BJ (cell line): ENCODE measurements at regions not wholly inside any gene's neighbourhood (a gene's known extent, or its start where the extent isn't known, plus 50 kb on each side); places are given as distances from the start of the nearest gene placed in this dataset.
"Not testable (repeated sequence)": the region's sequence is repeated elsewhere in the genome, so short reads cannot be mapped to it uniquely, and the experiment has no call there.

ENCODE experiments used
- CTCF ChIA-PET: fragments of 350-600 bp; formaldehyde crosslinking; extraction: SDS; loops from one replicate; lab custom pipeline; 2021; ENCODE audit warnings: antibody characterized with exemption, inconsistent platforms; lab: Yijun Ruan, JAX
- POLR2A ChIA-PET: fragments of 300-600 bp; sonication (Branson Sonifier 250); formaldehyde crosslinking; extraction: SDS; loops from one replicate; lab custom pipeline; 2021; ENCODE audit warnings: antibody characterized with exemption; lab: Charles Lee
- DNase-seq: peaks from one replicate; pipeline ENCODE4 v3.0.0-alpha.2; 2011; ENCODE audit warnings: low read depth
- H3K27me3 ChIP-seq: 2 replicates; pipeline ENCODE4 v1.6.0; 2011; ENCODE audit warnings: low read length; ENCODE audit not compliant: control insufficient read depth, insufficient read depth
- H3K36me3 ChIP-seq: 2 replicates; pipeline ENCODE4 v1.5.1; 2011; ENCODE audit warnings: low read length; ENCODE audit not compliant: control insufficient read depth, insufficient read depth
- H3K4me3 ChIP-seq: 2 replicates; pipeline ENCODE4 v1.5.1; 2011; ENCODE audit warnings: low read depth, mild to moderate bottlenecking, control low read depth, low read length
- CTCF ChIP-seq: IDR thresholded peaks from 2 replicates; pipeline ENCODE4 v1.5.1; 2011; ENCODE audit warnings: low read depth, mild to moderate bottlenecking, control low read depth, inconsistent platforms, low read length, moderate library complexity; ENCODE audit not compliant: insufficient read depth

- no peak overlapping the region for H3K4me3 ChIP-seq
- DNase-seq: no peak
- ChIA-PET CTCF (no interaction called here), POLR2A (no interaction called here)
- TF ChIP-seq CTCF: no peak
- H3K36me3 ChIP-seq: no peaks in the 10 kb centered on the region
- no peaks in the 10 kb centered on the region for H3K27me3 ChIP-seq
Measured at GRCh38 chr11:107257710-107258109, 199.9 kb downstream of the CWF19L2 start.

GRCh38 chr11:107253661-107254060, 204.0 kb downstream of the CWF19L2 start:
- CTCF ChIA-PET: interaction anchor here (1.2 kb wide), 1 partner anchor 55 kb away, joined by 3 read pairs; no protein-coding TSS in a partner anchor
- H3K27me3 ChIP-seq, DNase-seq, POLR2A ChIA-PET, H3K36me3 ChIP-seq, H3K4me3 ChIP-seq: not testable (repeated sequence)

- no peaks in the 10 kb centered on the region for H3K36me3 ChIP-seq
- POLR2A ChIA-PET: no interaction called here
- DNase-seq: no peak
- no peak overlapping the region for H3K4me3 ChIP-seq
- CTCF ChIA-PET: interaction anchor here (1.2 kb wide), 1 partner anchor 56 kb away, joined by 3 read pairs; no protein-coding TSS in a partner anchor
- no peaks in the 10 kb centered on the region for H3K27me3 ChIP-seq
- TF ChIP-seq CTCF: no peak
Measured at GRCh38 chr11:107252429-107253161, 205.0 kb downstream of the CWF19L2 start.

- no peaks in the 10 kb centered on the region for H3K27me3 ChIP-seq
- no peak overlapping the region for H3K4me3 ChIP-seq
- ChIA-PET CTCF (no interaction called here), POLR2A (no interaction called here)
- H3K36me3 ChIP-seq: no peaks in the 10 kb centered on the region
- DNase-seq: no peak
- no peak for TF ChIP-seq CTCF
Measured at GRCh38 chr11:107251298-107251697, 206.3 kb downstream of the CWF19L2 start.

GRCh38 chr11:107250017-107250416, 207.6 kb downstream of the CWF19L2 start:
- TF ChIP-seq CTCF: no peak
- ChIA-PET POLR2A (no interaction called here), CTCF (no interaction called here)
- DNase-seq: no peak
- Histone ChIP-seq H3K36me3 (no peaks in the 10 kb centered on the region), H3K4me3 (no peak overlapping the region), H3K27me3 (no peaks in the 10 kb centered on the region)

GRCh38 chr11:107249054-107249453, 208.6 kb downstream of the CWF19L2 start:
- no peak overlapping the region for H3K4me3 ChIP-seq
- ChIA-PET POLR2A (no interaction called here), CTCF (no interaction called here)
- DNase-seq: no peak
- TF ChIP-seq CTCF: no peak
- no peaks in the 10 kb centered on the region for H3K36me3 ChIP-seq
- no peaks in the 10 kb centered on the region for H3K27me3 ChIP-seq
